Endothelial cell of umbilical vein (primary cell): ENCODE measurements at regions not wholly inside any gene's neighbourhood (a gene's known extent, or its start where the extent isn't known, plus 50 kb on each side); places are given as distances from the start of the nearest gene placed in this dataset.

Experiments used
- BruUV-seq: library from RNA; stranded (reverse); fragments of 400-500 nt; replicated peaks from 2 replicates; lab custom pipeline; 2021; lab: Mats Ljungman, UMichigan
- CTCF ChIA-PET: fragments of 300-600, 350-600 bp; sonication (Branson Sonifier 250); formaldehyde crosslinking; loops from one replicate; lab custom pipeline; 2021; ENCODE audit warnings: antibody characterized with exemption, inconsistent platforms; lab: Charles Lee
- POLR2A ChIA-PET: fragments of 300-600, 350-600 bp; sonication (Branson Sonifier 250); formaldehyde crosslinking; loops from one replicate; lab custom pipeline; 2021; ENCODE audit warnings: antibody characterized with exemption, inconsistent platforms; lab: Charles Lee
- DNase-seq: peaks from one replicate; pipeline ENCODE4 v3.0.0-alpha.2; 2011; ENCODE audit warnings: low read depth, low spot score
- FAIRE-seq: peaks from 2 replicates; lab custom pipeline; 2011; peaks lifted over from hg19 to GRCh38; lab: Jason Lieb, UNC
- H2AFZ ChIP-seq: 2 replicates; pipeline ENCODE4 v1.6.0; 2012; ENCODE audit warnings: low read depth, low read length, control low read depth, inconsistent platforms
- H3K27ac ChIP-seq: 2 replicates; pipeline ENCODE4 v1.5.1; 2011; ENCODE audit warnings: low read depth, mild to moderate bottlenecking, control low read depth, low read length, moderate library complexity; ENCODE audit not compliant: insufficient read depth
- H3K27me3 ChIP-seq, 2 experiments: 2 replicates each; pipeline versions ENCODE4 v1.6.0 to v1.6.1; 2011; ENCODE audit warnings: low read length in 2 of 2, mixed read lengths in 1 of 2; ENCODE audit not compliant: control insufficient read depth in 2 of 2, insufficient read depth in 2 of 2
- H3K36me3 ChIP-seq, 2 experiments: 2 replicates in 1 of 2; 3 replicates in 1 of 2; pipeline ENCODE4 v1.5.1; 2011; ENCODE audit warnings: low read length in 2 of 2, mild to moderate bottlenecking in 1 of 2, moderate library complexity in 1 of 2; ENCODE audit not compliant: control insufficient read depth in 2 of 2, insufficient read depth in 2 of 2; ENCODE audit errors: extremely low read depth in 1 of 2
- H3K4me1 ChIP-seq: 3 replicates; pipeline ENCODE4 v1.5.1; 2011; ENCODE audit warnings: mild to moderate bottlenecking, low read length; ENCODE audit not compliant: control insufficient read depth, insufficient read depth; ENCODE audit errors: extremely low read depth
- H3K4me2 ChIP-seq: 2 replicates; pipeline ENCODE4 v1.6.1; 2011; ENCODE audit warnings: low read length, control low read depth, mixed read lengths; ENCODE audit not compliant: insufficient read depth
- H3K4me3 ChIP-seq, 3 experiments: fragments of 200-600 bp in 1 of 3; sonication (generic), shearing (Covaris generic) in 1 of 3; replicated peaks in 1 of 3; 2 replicates each; pipeline ENCODE4 v1.5.1; 2011 to 2016; ENCODE audit warnings: control low read depth in 3 of 3, low read length in 3 of 3, mild to moderate bottlenecking in 2 of 3, inconsistent platforms in 1 of 3, low read depth in 1 of 3, moderate library complexity in 1 of 3; ENCODE audit not compliant: insufficient read depth in 1 of 3
- H3K79me2 ChIP-seq: 2 replicates; pipeline ENCODE4 v1.6.0; 2012; ENCODE audit warnings: low read length, inconsistent platforms; ENCODE audit not compliant: control insufficient read depth, insufficient read depth
- H3K9ac ChIP-seq: replicated peaks from 2 replicates; pipeline ENCODE3; 2011; ENCODE audit warnings: low read length, control low read depth; ENCODE audit not compliant: insufficient read depth; ENCODE audit errors: extremely low read depth
- H3K9me1 ChIP-seq: replicated peaks from 3 replicates; pipeline ENCODE4 v1.6.0; 2011; ENCODE audit warnings: mild to moderate bottlenecking, low read length; ENCODE audit not compliant: control insufficient read depth, insufficient read depth; ENCODE audit errors: extremely low read depth
- H3K9me3 ChIP-seq: replicated peaks from 2 replicates; pipeline ENCODE4 v1.5.1; 2012; ENCODE audit warnings: low read length, inconsistent platforms; ENCODE audit not compliant: control insufficient read depth, insufficient read depth
- H4K20me1 ChIP-seq: replicated peaks from 2 replicates; pipeline ENCODE3; 2011; ENCODE audit warnings: mild to moderate bottlenecking, low read length; ENCODE audit not compliant: control insufficient read depth, insufficient read depth; ENCODE audit errors: extremely low read depth
- EZH2 ChIP-seq: IDR thresholded peaks from 2 replicates; pipeline ENCODE4 v1.6.1; 2012; ENCODE audit warnings: borderline replicate concordance, low read depth, mild to moderate bottlenecking, moderate library complexity, low read length, inconsistent platforms; ENCODE audit not compliant: severe bottlenecking
- FOS ChIP-seq: IDR thresholded peaks from 2 replicates; pipeline ENCODE4 v1.6.1; 2011; ENCODE audit warnings: mild to moderate bottlenecking, low read length, moderate library complexity, borderline replicate concordance; ENCODE audit not compliant: insufficient read depth
- GATA2 ChIP-seq: IDR thresholded peaks from 2 replicates; pipeline ENCODE4 v1.7.0; 2011; ENCODE audit warnings: low read depth, mild to moderate bottlenecking, moderate library complexity, mixed read lengths, low read length; ENCODE audit not compliant: insufficient read length, insufficient read depth
- JUN ChIP-seq: IDR thresholded peaks from 2 replicates; pipeline ENCODE4 v1.6.1; 2011; ENCODE audit warnings: borderline replicate concordance, low read depth; ENCODE audit not compliant: insufficient read length, insufficient read depth
- MYC ChIP-seq: IDR thresholded peaks from one replicate; pipeline ENCODE4 v1.6.1; 2011; ENCODE audit warnings: mild to moderate bottlenecking, low read depth, low read length
- POLR2A ChIP-seq: IDR thresholded peaks from 2 replicates; pipeline ENCODE4 v1.6.1; 2012; ENCODE audit warnings: low read depth, mild to moderate bottlenecking, control low read depth, low read length
- POLR2AphosphoS5 ChIP-seq: IDR thresholded peaks from 2 replicates; pipeline ENCODE4 v1.6.1; 2012; ENCODE audit warnings: low read depth, mild to moderate bottlenecking, control low read depth, low read length, moderate library complexity; ENCODE audit not compliant: insufficient read depth
- dilution Hi-C: fragments of 300-500 bp; cut with MboI; formaldehyde crosslinking; loops from one replicate; pipeline ENCODE4 v1.15.0; 2019; ENCODE audit warnings: low sequenced_read_pairs; ENCODE audit not compliant: extremely low pct_ligation_motif_present
- intact Hi-C: fragments of 100-400 bp; cut with micrococcal nuclease; formaldehyde crosslinking; loops from one replicate; pipeline ENCODE4 v1.10.0; 2022
- TF ChIP-seq, protein P1 (sequence below): IDR thresholded peaks from 2 replicates; pipeline ENCODE4 v1.6.1; 2011; ENCODE audit not compliant: insufficient read depth, insufficient read length
- TF ChIP-seq, protein P2 (sequence below), 2 donors: IDR thresholded peaks; 1 replicate in 1 of 2; 2 replicates in 1 of 2; pipeline ENCODE4 v1.5.1; 2011; ENCODE audit warnings: low read length in 2 of 2, mild to moderate bottlenecking in 2 of 2, moderate library complexity in 2 of 2, control low read depth in 1 of 2, inconsistent platforms in 1 of 2, low read depth in 1 of 2; ENCODE audit not compliant: insufficient read depth in 1 of 2; ENCODE audit errors: extremely low read depth in 1 of 2

DNA sequence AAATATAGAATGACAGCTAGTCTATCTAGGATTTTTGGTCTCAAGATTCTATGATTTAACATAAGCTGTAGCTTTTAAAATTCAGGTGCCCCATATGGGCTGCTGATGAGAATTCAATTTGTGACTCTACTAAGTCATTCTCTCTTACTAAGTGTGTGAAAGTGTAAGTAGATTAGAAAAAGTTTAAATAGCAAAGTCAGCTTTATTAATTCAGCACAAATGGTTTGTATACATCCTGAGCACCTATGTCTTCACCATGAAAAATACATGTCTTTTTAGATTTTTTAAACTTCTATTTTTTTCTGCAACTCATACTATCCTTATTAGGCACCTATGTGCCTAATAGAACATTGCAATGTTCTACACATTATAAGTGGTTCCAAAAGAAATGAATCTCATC, 157.1 kb downstream of the METTL4 start:
- Histone ChIP-seq H3K9me3 (no peaks in the 10 kb centered on the region), H3K4me3 (no peak overlapping the region), H3K9ac (no peak overlapping the region), H3K27ac (no peak overlapping the region), H2AFZ (no peak overlapping the region), H3K4me2 (no peak overlapping the region), H4K20me1 (no peaks in the 10 kb centered on the region), H3K9me1 (no peaks in the 10 kb centered on the region), H3K79me2 (no peaks in the 10 kb centered on the region), H3K36me3 (no peaks in the 10 kb centered on the region), H3K4me1 (peaks cover 5% of the 10 kb centered on the region), H3K27me3 (peaks cover 0 to under 1% of the 10 kb centered on the region in 2 experiments)
- ChIA-PET POLR2A (no interaction called here), CTCF (interaction anchor here (0.8 kb wide), 1 partner anchor 21 kb away, joined by 4 read pairs; no protein-coding TSS in a partner anchor)
- intact Hi-C loops (loop anchor here (10.0 kb wide), 2 partner anchors 59 to 101 kb away; no protein-coding TSS in a partner anchor), dilution Hi-C loops (no loop called here)
- FAIRE-seq (no peak), DNase-seq (no peak)
- no TSS peak for BruUV-seq
- no peak for TF ChIP-seq GATA2
- no peak for TF ChIP-seq POLR2A
- no peak for TF ChIP-seq POLR2AphosphoS5
- TF ChIP-seq, protein P1, sequence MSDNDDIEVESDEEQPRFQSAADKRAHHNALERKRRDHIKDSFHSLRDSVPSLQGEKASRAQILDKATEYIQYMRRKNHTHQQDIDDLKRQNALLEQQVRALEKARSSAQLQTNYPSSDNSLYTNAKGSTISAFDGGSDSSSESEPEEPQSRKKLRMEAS, result no peak
- no peak for TF ChIP-seq JUN
- TF ChIP-seq, protein P2, sequence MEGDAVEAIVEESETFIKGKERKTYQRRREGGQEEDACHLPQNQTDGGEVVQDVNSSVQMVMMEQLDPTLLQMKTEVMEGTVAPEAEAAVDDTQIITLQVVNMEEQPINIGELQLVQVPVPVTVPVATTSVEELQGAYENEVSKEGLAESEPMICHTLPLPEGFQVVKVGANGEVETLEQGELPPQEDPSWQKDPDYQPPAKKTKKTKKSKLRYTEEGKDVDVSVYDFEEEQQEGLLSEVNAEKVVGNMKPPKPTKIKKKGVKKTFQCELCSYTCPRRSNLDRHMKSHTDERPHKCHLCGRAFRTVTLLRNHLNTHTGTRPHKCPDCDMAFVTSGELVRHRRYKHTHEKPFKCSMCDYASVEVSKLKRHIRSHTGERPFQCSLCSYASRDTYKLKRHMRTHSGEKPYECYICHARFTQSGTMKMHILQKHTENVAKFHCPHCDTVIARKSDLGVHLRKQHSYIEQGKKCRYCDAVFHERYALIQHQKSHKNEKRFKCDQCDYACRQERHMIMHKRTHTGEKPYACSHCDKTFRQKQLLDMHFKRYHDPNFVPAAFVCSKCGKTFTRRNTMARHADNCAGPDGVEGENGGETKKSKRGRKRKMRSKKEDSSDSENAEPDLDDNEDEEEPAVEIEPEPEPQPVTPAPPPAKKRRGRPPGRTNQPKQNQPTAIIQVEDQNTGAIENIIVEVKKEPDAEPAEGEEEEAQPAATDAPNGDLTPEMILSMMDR (IDR thresholded peaks at IDR 0.05; ENCODE audit: extremely low read depth in 1 of 2, insufficient read depth in 1 of 2, low read depth in 1 of 2, low read length in 2 of 2), result no peak
- no peak for TF ChIP-seq EZH2
- no peak for TF ChIP-seq MYC
- TF ChIP-seq FOS, result no peak
